GM12891 (cell line): ENCODE measurements at regions not wholly inside any gene's neighbourhood (a gene's known extent, or its start where the extent isn't known, plus 50 kb on each side); places are given as distances from the start of the nearest gene placed in this dataset.

Experiments
- DNase-seq: peaks from one replicate; pipeline ENCODE4 v3.0.0; 2011; ENCODE audit warnings: low spot score; ENCODE audit not compliant: insufficient read length
- FAIRE-seq: peaks from 2 replicates; lab custom pipeline; 2011; peaks lifted over from hg19 to GRCh38; lab: Jason Lieb, UNC
- PAX5 ChIP-seq: IDR thresholded peaks from 2 replicates; pipeline ENCODE4 v1.6.1; 2011; ENCODE audit warnings: low read length, moderate library complexity, mild to moderate bottlenecking; ENCODE audit not compliant: insufficient read depth, severe bottlenecking
- POLR2A ChIP-seq: IDR thresholded peaks from 2 replicates; pipeline ENCODE4 v1.6.1; 2011; ENCODE audit warnings: low read depth, low read length, control low read depth
- POLR2AphosphoS5 ChIP-seq: IDR thresholded peaks from 2 replicates; pipeline ENCODE4 v1.6.1; 2011; ENCODE audit warnings: low read depth, low read length, control low read depth
- POU2F2 ChIP-seq: IDR thresholded peaks from 2 replicates; pipeline ENCODE4 v1.6.1; 2011; ENCODE audit warnings: low read depth, mild to moderate bottlenecking, control low read depth, low read length, moderate library complexity
- SPI1 ChIP-seq: IDR thresholded peaks from 2 replicates; pipeline ENCODE4 v1.6.1; 2011; ENCODE audit warnings: low read depth, low read length, control low read depth
- TAF1 ChIP-seq: IDR thresholded peaks from 2 replicates; pipeline ENCODE4 v1.6.1; 2011; ENCODE audit warnings: low read depth, low read length, control low read depth

DNA sequence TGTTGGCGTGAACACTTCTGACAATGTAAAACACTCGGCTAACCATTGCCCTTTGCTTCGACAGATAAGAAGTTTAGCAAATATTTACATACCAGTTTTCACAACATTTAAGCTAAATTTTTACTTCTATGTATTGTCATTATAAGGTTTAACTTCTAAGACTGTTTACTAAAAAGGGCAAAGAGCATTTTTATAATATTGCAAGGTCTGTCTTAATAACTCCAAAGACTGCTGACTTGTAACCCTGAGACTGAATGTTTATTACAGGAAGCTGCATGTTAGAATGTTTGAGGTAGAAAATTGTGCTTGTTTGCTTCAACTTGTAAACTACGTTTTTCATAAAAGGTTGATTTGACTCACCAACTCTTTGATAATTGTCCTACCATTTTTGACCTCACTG lies 213.2 kb upstream of the RPS6KA3 start:
- TF ChIP-seq SPI1 (no peak), POLR2A (no peak), TAF1 (no peak), POU2F2 (no peak), POLR2AphosphoS5 (no peak), PAX5 (no peak)
- FAIRE-seq (no peak), DNase-seq (no peak)

DNA sequence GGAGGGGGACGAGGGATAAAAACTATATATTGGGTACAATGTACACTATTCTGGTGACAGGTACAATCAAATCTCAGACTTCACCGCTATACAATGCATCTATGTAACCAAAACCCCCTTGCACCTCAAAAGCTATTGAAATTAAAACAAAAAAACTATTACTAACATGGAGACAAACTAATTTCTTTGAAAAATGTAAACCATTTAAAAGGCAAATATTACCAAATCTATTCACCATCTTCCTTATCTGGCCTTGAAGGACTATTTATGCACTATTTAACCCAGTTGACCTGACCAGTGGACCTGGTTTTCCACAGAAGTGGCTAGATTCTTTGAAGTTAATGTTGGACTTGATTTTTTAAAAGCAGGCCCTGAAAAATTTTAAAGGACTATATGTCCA lies 212.3 kb upstream of the RPS6KA3 start:
- TF ChIP-seq POLR2A (no peak), SPI1 (no peak), TAF1 (no peak), PAX5 (no peak), POLR2AphosphoS5 (no peak), POU2F2 (no peak)
- DNase-seq: no peak
- no peak for FAIRE-seq

DNA sequence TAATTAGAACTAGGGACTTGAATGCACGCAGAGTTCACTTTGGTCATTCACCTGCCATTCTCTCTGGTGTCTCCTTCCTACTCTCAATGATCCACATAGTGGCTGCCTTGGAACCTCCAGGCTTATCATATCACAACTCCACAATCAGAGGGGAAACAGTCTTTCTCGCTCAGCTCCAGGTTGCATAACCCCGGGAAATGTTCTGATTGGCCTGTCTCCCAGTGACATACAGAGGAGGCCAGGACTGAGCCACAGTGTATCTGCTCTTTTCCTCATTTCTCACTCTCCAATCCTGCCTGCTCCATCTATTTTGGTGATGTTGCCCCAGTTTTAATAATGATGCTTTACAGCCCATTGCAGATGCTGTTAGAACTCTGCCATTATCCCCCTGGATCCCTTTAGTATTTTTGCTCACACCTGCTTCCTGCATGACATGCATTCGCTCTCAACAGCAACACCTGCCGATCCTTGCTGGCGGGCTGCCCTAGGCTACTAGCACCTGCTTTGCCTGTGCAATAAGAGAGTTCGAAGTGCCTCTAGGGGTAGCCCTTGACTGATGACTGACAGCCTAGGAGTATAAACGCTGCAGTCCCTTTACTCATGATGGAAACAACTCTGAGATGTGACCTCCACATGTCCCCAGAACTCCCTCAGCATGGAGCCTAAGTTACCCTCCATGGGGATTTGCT lies 211.3 kb upstream of the RPS6KA3 start:
- FAIRE-seq (no peak), DNase-seq (no peak)
- no peak for TF ChIP-seq POU2F2
- no peak for TF ChIP-seq TAF1
- no peak for TF ChIP-seq POLR2A
- TF ChIP-seq SPI1: no peak
- no peak for TF ChIP-seq PAX5
- TF ChIP-seq POLR2AphosphoS5: no peak

DNA sequence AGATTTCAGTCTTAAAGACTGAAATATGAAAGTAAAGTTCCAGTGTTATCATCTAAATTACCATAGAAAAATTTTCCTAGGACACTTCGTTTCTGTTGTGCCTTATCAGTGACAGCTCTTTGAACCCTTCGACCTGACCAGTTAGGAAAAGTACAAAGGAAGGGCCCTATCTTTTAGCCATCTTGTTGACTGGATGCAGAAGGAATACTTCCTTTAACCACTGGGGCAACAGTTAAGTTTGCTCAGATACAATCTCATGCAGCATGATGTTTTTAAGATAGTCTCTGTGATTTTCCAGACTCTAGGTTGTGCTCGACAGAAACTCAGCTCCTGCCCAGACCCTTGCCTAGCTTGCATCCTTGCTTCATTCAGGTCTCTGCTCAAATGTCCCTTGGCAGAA lies 210.5 kb upstream of the RPS6KA3 start:
- no peak for TF ChIP-seq SPI1
- TF ChIP-seq POLR2AphosphoS5: no peak
- TF ChIP-seq TAF1: no peak
- TF ChIP-seq PAX5: no peak
- TF ChIP-seq POLR2A: no peak
- no peak for TF ChIP-seq POU2F2
- DNase-seq (no peak), FAIRE-seq (no peak)

DNA sequence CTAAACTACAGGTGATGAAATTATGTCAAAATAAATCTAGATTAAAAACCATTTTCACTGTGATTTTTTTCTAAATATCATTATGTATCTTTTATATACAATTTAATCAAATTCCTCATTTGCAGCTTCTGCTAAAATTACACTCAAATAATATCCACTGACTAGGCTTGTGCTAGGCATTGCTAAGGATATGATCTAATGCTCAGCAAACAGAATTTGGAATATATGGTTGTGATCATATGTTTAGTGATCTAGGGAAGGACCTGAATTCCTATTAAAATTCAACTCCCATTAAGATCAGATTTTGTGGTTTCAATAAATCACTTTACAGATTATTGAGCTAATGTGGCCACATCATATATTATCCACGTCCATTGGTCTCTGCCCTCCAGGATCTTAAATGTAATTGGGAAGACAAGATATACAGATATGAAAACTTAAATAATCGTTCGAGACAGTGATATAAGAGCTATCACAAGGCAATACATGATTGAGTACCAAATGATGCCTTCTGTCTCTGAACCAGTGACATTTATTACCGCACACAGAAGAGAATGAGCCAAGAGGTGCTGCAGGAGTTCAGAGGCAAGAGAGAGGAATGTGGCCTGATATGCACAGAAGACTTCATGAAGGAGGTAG lies 206.0 kb upstream of the RPS6KA3 start:
- TF ChIP-seq POU2F2: no peak
- no peak for TF ChIP-seq TAF1
- FAIRE-seq (no peak), DNase-seq (no peak)

DNA sequence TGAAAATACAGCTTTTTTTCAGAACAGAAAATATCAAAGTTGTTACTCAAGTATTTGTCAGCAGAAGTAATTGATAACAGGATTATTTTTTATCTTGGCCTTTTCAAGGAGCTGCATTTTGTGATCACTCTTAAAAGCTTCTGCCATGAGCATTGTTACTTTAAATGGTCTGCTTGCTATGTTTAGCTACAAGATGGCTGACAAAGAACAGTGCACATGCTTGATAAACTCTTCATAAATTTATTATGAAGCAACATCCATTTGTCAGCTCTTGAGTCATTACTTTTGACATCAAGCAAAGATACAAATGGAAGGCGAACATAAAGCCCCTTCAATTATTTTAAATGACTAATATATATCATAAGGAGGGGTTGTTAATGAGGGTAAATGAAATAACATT lies 205.4 kb upstream of the RPS6KA3 start:
- no peak for DNase-seq
- FAIRE-seq: no peak
- TF ChIP-seq SPI1: no peak
- no peak for TF ChIP-seq POU2F2
- TF ChIP-seq TAF1: no peak
- no peak for TF ChIP-seq PAX5
- TF ChIP-seq POLR2A: no peak
- TF ChIP-seq POLR2AphosphoS5: no peak

DNA sequence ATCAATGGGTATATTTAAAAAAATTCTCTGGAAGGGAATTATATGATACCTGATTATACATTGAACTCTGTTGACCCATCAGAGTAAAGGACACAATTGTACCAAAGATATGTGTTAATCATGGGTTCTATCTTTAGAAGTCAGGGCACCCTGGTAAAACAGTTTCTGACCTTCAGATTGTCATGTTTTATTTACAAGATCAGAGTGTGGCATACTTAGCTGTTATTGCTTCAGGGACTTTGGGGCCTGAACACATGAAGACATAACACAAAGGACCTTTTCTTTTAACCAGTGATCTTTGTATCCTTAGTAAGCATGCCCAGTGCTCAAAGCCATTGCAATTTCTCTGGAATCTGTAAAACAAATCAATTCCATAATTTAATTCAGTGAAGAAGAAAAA lies 204.8 kb upstream of the RPS6KA3 start:
- DNase-seq (no peak), FAIRE-seq (no peak)
- no peak for TF ChIP-seq POU2F2
- TF ChIP-seq POLR2A: no peak
- no peak for TF ChIP-seq PAX5
- no peak for TF ChIP-seq TAF1
- no peak for TF ChIP-seq POLR2AphosphoS5
- TF ChIP-seq SPI1: no peak

DNA sequence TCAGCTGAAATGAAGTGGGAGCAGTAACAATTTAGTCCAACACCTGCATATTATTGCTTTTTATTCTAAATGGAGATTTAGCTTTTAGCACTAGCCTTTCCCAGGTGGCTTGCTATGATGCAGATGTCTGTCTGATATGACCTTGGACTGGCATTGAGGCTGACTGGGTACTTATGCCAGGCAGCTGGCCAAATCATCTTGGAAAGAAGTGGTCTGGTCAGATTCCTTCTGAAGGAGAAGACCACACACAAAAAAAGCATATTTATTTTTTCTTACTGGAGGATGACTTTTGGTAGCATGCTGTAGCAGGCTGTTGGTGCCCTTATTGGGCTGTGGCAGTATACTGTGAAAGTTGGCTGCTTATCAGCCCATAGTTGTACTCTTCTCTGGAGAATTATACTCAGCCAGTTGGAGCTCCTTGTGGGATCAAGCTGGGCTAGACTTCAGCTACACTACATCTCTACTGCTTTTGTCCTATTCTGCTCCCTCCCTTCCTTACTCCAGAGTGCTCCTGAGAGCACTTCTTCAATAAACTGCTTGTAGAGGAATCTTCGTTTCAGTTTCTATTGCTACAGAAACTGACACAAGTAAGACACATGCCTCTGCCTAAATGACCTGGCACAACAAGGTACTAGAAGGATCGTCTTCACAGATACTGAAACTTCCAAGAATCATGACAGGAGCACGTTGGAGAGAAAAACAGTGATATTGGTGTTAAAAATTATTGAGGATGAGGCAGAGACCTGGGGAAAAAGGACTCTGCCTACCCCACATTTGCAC lies 196.8 kb upstream of the RPS6KA3 start:
- TF ChIP-seq POLR2A (no peak), TAF1 (no peak), POLR2AphosphoS5 (no peak)
- no peak for DNase-seq
- no peak for FAIRE-seq

DNA sequence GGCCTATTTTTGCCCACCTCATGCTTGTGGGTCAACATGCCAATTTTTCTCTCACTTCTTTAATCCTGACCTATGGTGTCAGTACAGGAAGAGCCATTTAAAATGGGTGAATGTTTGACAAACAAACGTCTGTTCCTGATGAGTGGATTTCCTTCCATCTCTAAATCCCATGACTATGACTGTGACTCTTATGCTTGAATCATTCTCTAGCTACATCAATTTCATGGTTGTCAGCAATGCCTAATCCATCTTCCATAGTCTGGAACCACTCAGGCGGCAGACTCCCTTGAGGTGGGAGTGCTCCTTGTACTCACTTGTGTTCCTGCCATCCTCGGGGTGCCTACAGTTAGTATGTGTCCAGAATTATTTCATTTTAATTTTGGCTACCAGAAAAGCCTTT lies 194.9 kb upstream of the RPS6KA3 start:
- DNase-seq (no peak), FAIRE-seq (no peak)

DNA sequence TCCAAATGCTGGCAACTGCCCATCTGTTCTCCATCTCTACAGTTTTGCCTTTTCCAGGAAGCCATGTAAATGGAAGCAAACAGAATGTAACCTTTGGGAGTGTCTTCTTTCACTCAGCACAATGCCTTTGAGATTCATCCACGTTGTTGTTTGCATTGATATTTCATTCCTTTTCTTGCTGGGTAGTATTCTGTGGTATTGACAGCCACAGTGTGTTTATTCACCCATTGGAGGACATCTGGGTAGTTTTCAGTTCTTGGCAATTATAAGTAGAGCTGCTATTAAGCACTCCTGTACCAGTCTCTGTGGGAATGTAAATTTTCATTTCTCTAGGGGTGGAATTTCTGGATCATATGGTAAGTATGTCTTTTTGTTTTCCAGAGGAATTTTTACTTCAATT lies 194.3 kb upstream of the RPS6KA3 start:
- FAIRE-seq (no peak), DNase-seq (no peak)
- no peak for TF ChIP-seq POLR2A
- no peak for TF ChIP-seq TAF1
- no peak for TF ChIP-seq SPI1
- TF ChIP-seq POU2F2: no peak
- TF ChIP-seq PAX5: no peak
- no peak for TF ChIP-seq POLR2AphosphoS5

More for the DNA sequence above, 194.9 kb upstream of the RPS6KA3 start:
- TF ChIP-seq POLR2AphosphoS5 (no peak), POU2F2 (no peak), POLR2A (no peak), PAX5 (no peak), SPI1 (no peak), TAF1 (no peak)
